K562 (cell line): ENCODE measurements at regions not wholly inside any gene's neighbourhood (a gene's known extent, or its start where the extent isn't known, plus 50 kb on each side); places are given as distances from the start of the nearest gene placed in this dataset.

Experiments
- ATAC-seq: fragments of 200-7000 bp; cut with Tn5 transposase; 3 replicates; pipeline ENCODE4 v1.9.1; 2020; ENCODE audit warnings: moderate library complexity
- BruUV-seq: library from RNA; stranded (reverse); fragments of 400-500 nt; replicated peaks from 2 replicates; lab custom pipeline; 2021; lab: Mats Ljungman, UMichigan
- CTCF ChIA-PET: fragments of 300-600 bp; formaldehyde crosslinking; extraction: SDS; loops from one replicate; lab custom pipeline; 2021; ENCODE audit warnings: low intra/inter-chr PET ratio; lab: Yijun Ruan, JAX
- POLR2A ChIA-PET: fragments of 300-600, 350-650 bp; sonication (Branson Sonifier 250); formaldehyde crosslinking; extraction: SDS; loops from one replicate; lab custom pipeline; 2021; ENCODE audit warnings: antibody characterized with exemption, inconsistent platforms; lab: Yijun Ruan, JAX
- DNase-seq, 4 experiments: peaks; one replicate each; pipeline versions ENCODE4 v3.0.0 to v3.0.0-alpha.2; 2011 to 2018; ENCODE audit warnings: low spot score in 3 of 4, mixed read lengths in 3 of 4; ENCODE audit errors: extremely low read depth in 1 of 4
- FAIRE-seq: peaks from 2 replicates; lab custom pipeline; 2011; peaks lifted over from hg19 to GRCh38; lab: Jason Lieb, UNC
- H2AFZ ChIP-seq: 2 replicates; pipeline ENCODE4 v1.6.0; 2011; ENCODE audit warnings: low read depth, low read length, control low read depth, inconsistent platforms
- H3K27ac ChIP-seq: fragments of 200-600 bp; 3 replicates; pipeline ENCODE4 v1.8.0; 2011; ENCODE audit warnings: low read depth, mild to moderate bottlenecking, control low read depth, inconsistent platforms, low read length, moderate library complexity, mixed read lengths; ENCODE audit errors: extremely low read depth
- H3K27me3 ChIP-seq, 2 experiments: fragments of 300-600 bp in 1 of 2; 2 replicates in 1 of 2; 3 replicates in 1 of 2; pipeline versions ENCODE4 v1.6.0 to v1.8.0; 2011; ENCODE audit warnings: inconsistent platforms in 2 of 2, low read length in 2 of 2, mild to moderate bottlenecking in 1 of 2, mixed read lengths in 1 of 2, moderate library complexity in 1 of 2; ENCODE audit not compliant: control insufficient read depth in 2 of 2, insufficient read depth in 2 of 2
- H3K36me3 ChIP-seq: fragments of 300-600 bp; 3 replicates; pipeline ENCODE4 v1.8.0; 2011; ENCODE audit warnings: mild to moderate bottlenecking, low read length, inconsistent platforms; ENCODE audit not compliant: control insufficient read depth, insufficient read depth
- H3K4me1 ChIP-seq, 2 experiments: fragments of 200-600 bp in 1 of 2; replicated peaks in 1 of 2; 2 replicates in 1 of 2; 3 replicates in 1 of 2; pipeline versions ENCODE4 v1.5.1 to v1.8.0; 2011; ENCODE audit warnings: inconsistent platforms in 2 of 2, low read length in 2 of 2, mild to moderate bottlenecking in 1 of 2, mixed read lengths in 1 of 2, moderate library complexity in 1 of 2; ENCODE audit not compliant: control insufficient read depth in 2 of 2, insufficient read depth in 2 of 2
- H3K4me2 ChIP-seq: 2 replicates; pipeline ENCODE4 v1.6.1; 2011; ENCODE audit warnings: low read length, control low read depth, inconsistent platforms, mixed read lengths; ENCODE audit not compliant: insufficient read depth
- H3K4me3 ChIP-seq: fragments of 200-600 bp; sonication (generic), shearing (Covaris generic); 2 replicates; pipeline ENCODE4 v1.5.1; 2016; ENCODE audit warnings: control low read depth, inconsistent platforms
- H3K79me2 ChIP-seq: fragments of 200-600 bp; 3 replicates; pipeline ENCODE4 v1.8.0; 2011; ENCODE audit warnings: low read length, inconsistent platforms; ENCODE audit not compliant: control insufficient read depth, insufficient read depth
- H3K9ac ChIP-seq, 2 experiments: 2 replicates each; pipeline versions ENCODE4 v1.6.0 to v1.6.1; 2011; ENCODE audit warnings: low read depth in 2 of 2, low read length in 2 of 2, control low read depth in 1 of 2, inconsistent platforms in 1 of 2, mild to moderate bottlenecking in 1 of 2, mixed read lengths in 1 of 2; ENCODE audit not compliant: insufficient read depth in 1 of 2
- H3K9me1 ChIP-seq: one replicate; pipeline ENCODE4 v1.6.0; 2011; ENCODE audit warnings: inconsistent platforms, mild to moderate bottlenecking, low read length, moderate library complexity; ENCODE audit not compliant: control insufficient read depth, insufficient read depth
- H3K9me3 ChIP-seq: replicated peaks from 2 replicates; pipeline ENCODE4 v1.5.1; 2011; ENCODE audit warnings: low read depth, low read length, inconsistent platforms; ENCODE audit not compliant: control insufficient read depth, insufficient read depth
- H4K20me1 ChIP-seq: replicated peaks from 2 replicates; pipeline ENCODE4 v1.6.1; 2011; ENCODE audit warnings: low read length, inconsistent platforms, mixed read lengths; ENCODE audit not compliant: control insufficient read depth, insufficient read depth
- DIDO1 ChIP-seq: fragments of 450-650 bp; IDR thresholded peaks from 2 replicates; pipeline ENCODE4 v1.6.1; 2016; ENCODE audit warnings: low read depth, missing biosample characterization, missing genetic modification characterization
- NFYB ChIP-seq: IDR thresholded peaks from 2 replicates; pipeline ENCODE4 v1.6.1; 2011; ENCODE audit warnings: mild to moderate bottlenecking, moderate library complexity; ENCODE audit not compliant: insufficient read length; ENCODE audit errors: extremely low read depth
- ZNF232 ChIP-seq: sonication (generic); formaldehyde crosslinking; IDR thresholded peaks from 2 replicates; pipeline ENCODE4 v1.8.0; 2022; ENCODE audit warnings: mild to moderate bottlenecking, missing genetic modification reagents
- WGBS: fragments of 100-300 bp; shearing (Covaris generic); methylation state at CpG from one replicate; pipeline ENCODE4 v1.1.6; 2016; ENCODE audit warnings: low coverage, mixed read lengths; ENCODE audit not compliant: insufficient coverage; ENCODE audit errors: missing lambda C conversion rate; 5-methylcytosine and 5-hydroxymethylcytosine counted together
- in situ Hi-C: fragments of 300-500 bp; cut with MboI; formaldehyde crosslinking; loops from 4 replicates; pipeline ENCODE4 v1.15.0; 2018; ENCODE audit warnings: inconsistent platforms, mixed read lengths
- intact Hi-C: fragments of 100-400 bp; cut with micrococcal nuclease; formaldehyde crosslinking; loops from 2 replicates; pipeline ENCODE4 v1.14.2; 2022
- TF ChIP-seq, protein P1 (sequence below): fragments of 250-450 bp; sonication (Bioruptor Pico); IDR thresholded peaks from 2 replicates; pipeline ENCODE4 v1.4.0; 2020; ENCODE audit warnings: mild to moderate bottlenecking, moderate library complexity
- TF ChIP-seq, protein P2 (sequence below): sonication (generic); formaldehyde crosslinking; IDR thresholded peaks from 2 replicates; pipeline ENCODE4 v1.5.0; 2020; ENCODE audit warnings: missing genetic modification reagents
- TF ChIP-seq, protein P3 (sequence below): conservative IDR thresholded peaks from 2 replicates; pipeline ENCODE4 v1.6.1; 2011; ENCODE audit warnings: low read depth, mild to moderate bottlenecking, low read length; ENCODE audit not compliant: control insufficient read depth

DNA sequence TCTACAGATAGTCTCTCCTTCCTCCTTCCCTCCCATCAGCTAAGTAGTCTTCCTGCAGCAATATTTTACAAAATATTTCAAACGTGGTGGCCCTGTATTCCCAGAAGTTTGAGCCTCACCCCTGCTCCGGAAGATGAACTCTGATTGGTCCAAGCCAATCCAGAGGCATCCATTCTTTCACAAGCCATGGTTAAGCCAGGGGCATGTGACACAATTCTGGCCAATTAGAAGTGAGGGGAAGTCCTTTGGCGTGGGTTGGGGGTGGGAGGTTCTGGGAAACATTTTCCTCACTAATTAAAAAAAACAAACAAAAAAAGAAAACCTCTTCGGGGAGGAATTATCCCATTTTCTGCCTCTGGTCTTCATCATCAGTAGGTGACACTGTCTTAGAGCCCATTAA, 69.4 kb upstream of the GSC start:
- H4K20me1 ChIP-seq = no peaks in the 10 kb centered on the region
- H3K4me2 ChIP-seq = no peak overlapping the region
- H3K79me2 ChIP-seq = no peaks in the 10 kb centered on the region
- H3K4me3 ChIP-seq = no peak overlapping the region
- ATAC-seq = no peak
- POLR2A ChIA-PET = no interaction called here
- no peak overlapping the region for H3K27ac ChIP-seq
- in situ Hi-C loops (no loop called here), intact Hi-C loops (no loop called here)
- H3K9me1 ChIP-seq = no peaks in the 10 kb centered on the region
- no peaks in the 10 kb centered on the region for H3K4me1 ChIP-seq
- no peaks in the 10 kb centered on the region for H3K9me3 ChIP-seq
- FAIRE-seq = no peak
- H2AFZ ChIP-seq = no peak overlapping the region
- no TSS peak for BruUV-seq
- no peak overlapping the region for H3K9ac ChIP-seq
- H3K27me3 ChIP-seq = no peaks in the 10 kb centered on the region; a peak in 1 of 5 replicates
- WGBS = 0% methylated on average over 4 of the region's 4 CpGs
- DNase-seq = peak in 1 of 4 experiments; percentile 8
- no peak for TF ChIP-seq ZNF232
- peak; percentile 46 for TF ChIP-seq NFYB
- TF ChIP-seq, protein P1, sequence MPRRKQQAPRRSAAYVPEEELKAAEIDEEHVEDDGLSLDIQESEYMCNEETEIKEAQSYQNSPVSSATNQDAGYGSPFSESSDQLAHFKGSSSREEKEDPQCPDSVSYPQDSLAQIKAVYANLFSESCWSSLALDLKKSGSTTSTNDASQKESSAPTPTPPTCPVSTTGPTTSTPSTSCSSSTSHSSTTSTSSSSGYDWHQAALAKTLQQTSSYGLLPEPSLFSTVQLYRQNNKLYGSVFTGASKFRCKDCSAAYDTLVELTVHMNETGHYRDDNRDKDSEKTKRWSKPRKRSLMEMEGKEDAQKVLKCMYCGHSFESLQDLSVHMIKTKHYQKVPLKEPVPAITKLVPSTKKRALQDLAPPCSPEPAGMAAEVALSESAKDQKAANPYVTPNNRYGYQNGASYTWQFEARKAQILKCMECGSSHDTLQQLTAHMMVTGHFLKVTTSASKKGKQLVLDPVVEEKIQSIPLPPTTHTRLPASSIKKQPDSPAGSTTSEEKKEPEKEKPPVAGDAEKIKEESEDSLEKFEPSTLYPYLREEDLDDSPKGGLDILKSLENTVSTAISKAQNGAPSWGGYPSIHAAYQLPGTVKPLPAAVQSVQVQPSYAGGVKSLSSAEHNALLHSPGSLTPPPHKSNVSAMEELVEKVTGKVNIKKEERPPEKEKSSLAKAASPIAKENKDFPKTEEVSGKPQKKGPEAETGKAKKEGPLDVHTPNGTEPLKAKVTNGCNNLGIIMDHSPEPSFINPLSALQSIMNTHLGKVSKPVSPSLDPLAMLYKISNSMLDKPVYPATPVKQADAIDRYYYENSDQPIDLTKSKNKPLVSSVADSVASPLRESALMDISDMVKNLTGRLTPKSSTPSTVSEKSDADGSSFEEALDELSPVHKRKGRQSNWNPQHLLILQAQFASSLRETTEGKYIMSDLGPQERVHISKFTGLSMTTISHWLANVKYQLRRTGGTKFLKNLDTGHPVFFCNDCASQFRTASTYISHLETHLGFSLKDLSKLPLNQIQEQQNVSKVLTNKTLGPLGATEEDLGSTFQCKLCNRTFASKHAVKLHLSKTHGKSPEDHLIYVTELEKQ (CRISPR knock-in tag) = no peak
- TF ChIP-seq, protein P2, sequence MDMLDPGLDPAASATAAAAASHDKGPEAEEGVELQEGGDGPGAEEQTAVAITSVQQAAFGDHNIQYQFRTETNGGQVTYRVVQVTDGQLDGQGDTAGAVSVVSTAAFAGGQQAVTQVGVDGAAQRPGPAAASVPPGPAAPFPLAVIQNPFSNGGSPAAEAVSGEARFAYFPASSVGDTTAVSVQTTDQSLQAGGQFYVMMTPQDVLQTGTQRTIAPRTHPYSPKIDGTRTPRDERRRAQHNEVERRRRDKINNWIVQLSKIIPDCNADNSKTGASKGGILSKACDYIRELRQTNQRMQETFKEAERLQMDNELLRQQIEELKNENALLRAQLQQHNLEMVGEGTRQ = peak; percentile 59
- no peak for TF ChIP-seq DIDO1 (tag)
- TF ChIP-seq, protein P3, sequence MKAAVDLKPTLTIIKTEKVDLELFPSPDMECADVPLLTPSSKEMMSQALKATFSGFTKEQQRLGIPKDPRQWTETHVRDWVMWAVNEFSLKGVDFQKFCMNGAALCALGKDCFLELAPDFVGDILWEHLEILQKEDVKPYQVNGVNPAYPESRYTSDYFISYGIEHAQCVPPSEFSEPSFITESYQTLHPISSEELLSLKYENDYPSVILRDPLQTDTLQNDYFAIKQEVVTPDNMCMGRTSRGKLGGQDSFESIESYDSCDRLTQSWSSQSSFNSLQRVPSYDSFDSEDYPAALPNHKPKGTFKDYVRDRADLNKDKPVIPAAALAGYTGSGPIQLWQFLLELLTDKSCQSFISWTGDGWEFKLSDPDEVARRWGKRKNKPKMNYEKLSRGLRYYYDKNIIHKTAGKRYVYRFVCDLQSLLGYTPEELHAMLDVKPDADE = no peak
- CTCF ChIA-PET = no interaction called here
- no peaks in the 10 kb centered on the region for H3K36me3 ChIP-seq
